Activated B cell treated with CpG ODN at 0.5 μM for 24 hours (primary cell): ENCODE measurements at regions not wholly inside any gene's neighbourhood (a gene's known extent, or its start where the extent isn't known, plus 50 kb on each side); places are given as distances from the start of the nearest gene placed in this dataset.

ENCODE experiments used
- ATAC-seq: fragments of 200-7000 bp; cut with Tn5 transposase; one replicate; pipeline ENCODE4 v1.10.0; 2021; ENCODE audit warnings: low read depth, mild to moderate bottlenecking, moderate library complexity
- CTCF ChIA-PET: fragments of 350-600 bp; sonication (Branson Sonifier 250); formaldehyde crosslinking; loops from one replicate; lab custom pipeline; 2021; ENCODE audit warnings: antibody characterized with exemption; lab: Charles Lee
- POLR2A ChIA-PET: fragments of 350-600 bp; sonication (Branson Sonifier 250); formaldehyde crosslinking; loops from one replicate; lab custom pipeline; 2021; ENCODE audit warnings: antibody characterized with exemption; lab: Charles Lee
- DNase-seq: peaks from one replicate; pipeline ENCODE4 v3.0.0; 2022
- H3K27ac Mint-ChIP-seq: one replicate; pipeline ENCODE4 v1.8.0; 2020; ENCODE audit warnings: mixed read lengths
- H3K27me3 Mint-ChIP-seq: one replicate; pipeline ENCODE4 v1.8.0; 2021; ENCODE audit warnings: mixed read lengths
- H3K36me3 Mint-ChIP-seq: one replicate; pipeline ENCODE4 v1.8.0; 2021; ENCODE audit warnings: low read depth, mixed read lengths
- H3K4me1 Mint-ChIP-seq: one replicate; pipeline ENCODE4 v1.8.0; 2021; ENCODE audit warnings: mixed read lengths
- H3K4me3 Mint-ChIP-seq: one replicate; pipeline ENCODE4 v1.8.0; 2020; ENCODE audit warnings: mild to moderate bottlenecking, mixed read lengths
- H3K9me3 Mint-ChIP-seq: one replicate; pipeline ENCODE4 v1.8.0; 2020; ENCODE audit warnings: mixed read lengths
- intact Hi-C: fragments of 100-400 bp; cut with micrococcal nuclease; formaldehyde crosslinking; loops from one replicate; pipeline ENCODE4 v1.15.1; 2024
- TF ChIP-seq, protein P1 (sequence below): fragments of 200-600 bp; IDR thresholded peaks from one replicate; pipeline ENCODE4 v1.8.0; 2022; ENCODE audit warnings: antibody characterized with exemption, mild to moderate bottlenecking

DNA sequence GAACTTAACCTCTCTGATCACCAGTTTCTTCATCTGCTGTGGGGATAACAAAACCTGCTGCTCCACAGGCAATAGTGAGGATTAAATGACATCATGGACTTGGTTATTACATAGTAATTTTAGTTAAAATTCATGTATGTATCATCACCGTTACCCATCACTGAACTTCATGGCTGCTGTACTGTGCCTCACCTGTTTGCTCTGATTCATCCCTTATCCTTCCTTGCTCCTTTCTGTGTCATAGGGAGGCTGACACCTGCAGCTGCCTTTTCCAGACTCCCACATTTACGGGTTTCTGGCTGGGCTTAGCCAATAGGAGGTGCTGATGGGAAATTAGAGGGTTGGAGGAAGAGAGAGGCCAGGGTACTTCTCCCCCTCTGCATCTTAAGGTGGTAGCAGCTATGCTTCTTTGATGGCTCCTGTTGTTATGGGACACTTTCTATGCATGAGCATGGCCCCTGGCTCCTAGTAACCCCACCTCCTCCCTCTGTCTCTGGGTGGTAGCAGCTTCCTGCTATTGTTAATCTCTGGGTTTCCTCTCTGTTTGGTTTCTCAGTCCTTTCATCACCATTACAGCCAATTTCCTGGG is 332.1 kb downstream of the DHX35 start:
- no peak overlapping the region for H3K27ac Mint-ChIP-seq
- POLR2A ChIA-PET, result interaction anchor here (0.6 kb wide), 1 partner anchor 14 kb away, joined by 3 read pairs; no protein-coding TSS in a partner anchor
- H3K27me3 Mint-ChIP-seq, result no peaks in the 10 kb centered on the region
- H3K4me1 Mint-ChIP-seq, result peaks cover under 1% of the 10 kb centered on the region
- CTCF ChIA-PET, result no interaction called here
- no peak overlapping the region for H3K4me3 Mint-ChIP-seq
- no peaks in the 10 kb centered on the region for H3K9me3 Mint-ChIP-seq
- intact Hi-C loops, result no loop called here
- no peak for ATAC-seq
- no peaks in the 10 kb centered on the region for H3K36me3 Mint-ChIP-seq
- no peak for DNase-seq
- TF ChIP-seq, protein P1, sequence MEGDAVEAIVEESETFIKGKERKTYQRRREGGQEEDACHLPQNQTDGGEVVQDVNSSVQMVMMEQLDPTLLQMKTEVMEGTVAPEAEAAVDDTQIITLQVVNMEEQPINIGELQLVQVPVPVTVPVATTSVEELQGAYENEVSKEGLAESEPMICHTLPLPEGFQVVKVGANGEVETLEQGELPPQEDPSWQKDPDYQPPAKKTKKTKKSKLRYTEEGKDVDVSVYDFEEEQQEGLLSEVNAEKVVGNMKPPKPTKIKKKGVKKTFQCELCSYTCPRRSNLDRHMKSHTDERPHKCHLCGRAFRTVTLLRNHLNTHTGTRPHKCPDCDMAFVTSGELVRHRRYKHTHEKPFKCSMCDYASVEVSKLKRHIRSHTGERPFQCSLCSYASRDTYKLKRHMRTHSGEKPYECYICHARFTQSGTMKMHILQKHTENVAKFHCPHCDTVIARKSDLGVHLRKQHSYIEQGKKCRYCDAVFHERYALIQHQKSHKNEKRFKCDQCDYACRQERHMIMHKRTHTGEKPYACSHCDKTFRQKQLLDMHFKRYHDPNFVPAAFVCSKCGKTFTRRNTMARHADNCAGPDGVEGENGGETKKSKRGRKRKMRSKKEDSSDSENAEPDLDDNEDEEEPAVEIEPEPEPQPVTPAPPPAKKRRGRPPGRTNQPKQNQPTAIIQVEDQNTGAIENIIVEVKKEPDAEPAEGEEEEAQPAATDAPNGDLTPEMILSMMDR, result no peak

- Mint-ChIP-seq H3K27me3 (no peaks in the 10 kb centered on the region), H3K4me3 (no peak overlapping the region), H3K36me3 (no peaks in the 10 kb centered on the region), H3K9me3 (peaks cover 2% of the 10 kb centered on the region), H3K4me1 (peaks cover 2% of the 10 kb centered on the region), H3K27ac (no peak overlapping the region)
- intact Hi-C loops, result no loop called here
- TF ChIP-seq, protein P1, result no peak
- ChIA-PET CTCF (interaction anchor here (4.9 kb wide), 1 partner anchor 107 kb away, joined by 30 read pairs; no protein-coding TSS in a partner anchor), POLR2A (no interaction called here)
- no peak for ATAC-seq
- DNase-seq, result no peak
Measured at GRCh38 chr20:39292193-39292736, 330.1 kb downstream of the DHX35 start.

DNA sequence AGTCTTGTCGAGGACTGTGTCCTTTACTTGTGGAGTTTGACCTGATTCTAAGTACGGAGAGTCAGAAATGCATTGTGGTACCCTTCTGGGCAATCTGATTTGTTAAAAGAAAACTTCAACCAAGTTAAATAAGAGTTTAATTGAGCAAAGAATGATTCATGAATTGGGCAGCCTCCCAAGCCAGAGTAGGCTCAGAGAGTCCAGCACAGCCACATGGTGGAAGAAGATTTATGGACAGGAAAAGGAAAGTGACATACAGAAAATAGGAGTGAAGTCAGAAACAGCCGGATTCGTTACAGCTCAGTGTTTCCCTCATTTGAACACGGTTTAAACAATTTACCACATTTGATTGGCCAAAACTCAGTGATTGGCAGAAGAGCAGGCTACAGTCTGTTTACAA is 329.2 kb downstream of the DHX35 start:
- ChIA-PET CTCF (interaction anchor here (4.7 to 4.9 kb wide), 2 partner anchors 108 to 582 kb away, joined by 30 to 31 read pairs; no protein-coding TSS in a partner anchor), POLR2A (no interaction called here)
- Mint-ChIP-seq H3K27me3 (no peaks in the 10 kb centered on the region), H3K9me3 (peaks cover 2% of the 10 kb centered on the region), H3K4me3 (no peak overlapping the region), H3K36me3 (no peaks in the 10 kb centered on the region), H3K4me1 (peaks cover 2% of the 10 kb centered on the region), H3K27ac (no peak overlapping the region)
- no peak for ATAC-seq
- DNase-seq, result no peak
- TF ChIP-seq, protein P1, result no peak
- intact Hi-C loops, result no loop called here

DNA sequence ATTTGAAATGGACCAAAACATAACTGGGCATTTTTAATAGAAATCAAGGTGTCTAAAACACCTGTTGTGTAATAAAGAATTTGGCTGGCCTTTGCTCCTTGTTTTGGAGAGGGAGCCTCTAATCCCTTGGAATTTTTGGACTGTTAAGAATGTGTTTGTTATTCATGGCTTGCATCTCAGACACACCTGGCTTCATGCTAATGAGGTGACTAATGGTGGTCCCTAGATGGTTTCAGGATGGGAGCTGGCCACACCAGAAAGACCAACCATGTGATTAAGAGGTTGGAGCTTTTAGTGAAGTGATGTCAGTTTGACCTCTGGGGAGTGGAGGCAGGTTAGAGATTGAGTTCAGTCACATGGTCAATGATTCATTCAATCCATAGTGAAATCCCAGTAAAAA is 328.4 kb downstream of the DHX35 start:
- intact Hi-C loops, result no loop called here
- TF ChIP-seq, protein P1, result no peak
- ChIA-PET CTCF (interaction anchor here (1.0 to 4.9 kb wide), 4 partner anchors 105 to 583 kb away, joined by 3 to 31 read pairs (median 16); no protein-coding TSS in a partner anchor), POLR2A (no interaction called here)
- Mint-ChIP-seq H3K9me3 (peaks cover 2% of the 10 kb centered on the region), H3K4me3 (no peak overlapping the region), H3K27ac (no peak overlapping the region), H3K4me1 (peaks cover 2% of the 10 kb centered on the region), H3K36me3 (no peaks in the 10 kb centered on the region), H3K27me3 (no peaks in the 10 kb centered on the region)
- DNase-seq (no peak), ATAC-seq (no peak)

DNA sequence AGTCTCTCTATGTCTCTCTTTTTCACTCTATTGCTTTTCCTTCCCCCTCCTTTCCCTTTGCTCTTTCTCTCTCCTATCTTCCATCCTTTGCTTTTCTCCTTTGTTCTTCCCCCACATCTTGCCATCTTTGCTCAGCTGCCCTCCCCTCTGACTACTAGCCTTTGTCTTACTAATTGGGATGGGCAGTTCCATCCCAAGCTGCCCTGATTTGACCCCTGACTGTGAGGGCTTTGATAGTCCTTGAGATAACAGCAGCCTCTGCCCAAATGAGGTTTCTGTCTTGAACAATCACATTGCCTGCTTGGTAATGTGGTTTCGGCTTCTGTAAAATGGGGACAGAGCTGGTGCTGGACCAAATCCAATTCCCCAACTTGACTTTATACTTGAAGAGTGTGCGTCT is 327.7 kb downstream of the DHX35 start:
- TF ChIP-seq, protein P1, result no peak
- H3K4me3 Mint-ChIP-seq, result no peak overlapping the region
- no peak for ATAC-seq
- POLR2A ChIA-PET, result no interaction called here
- DNase-seq, result no peak
- H3K9me3 Mint-ChIP-seq, result peaks cover 2% of the 10 kb centered on the region
- H3K4me1 Mint-ChIP-seq, result peaks cover 2% of the 10 kb centered on the region
- no peak overlapping the region for H3K27ac Mint-ChIP-seq
- H3K36me3 Mint-ChIP-seq, result no peaks in the 10 kb centered on the region
- H3K27me3 Mint-ChIP-seq, result no peaks in the 10 kb centered on the region
- intact Hi-C loops, result loop anchor here (1.0 to 2.0 kb wide), 4 partner anchors 108 to 584 kb away; no protein-coding TSS in a partner anchor
- CTCF ChIA-PET, result interaction anchor here (1.0 to 4.9 kb wide), 5 partner anchors 106 to 584 kb away, joined by 3 to 31 read pairs (median 4); no protein-coding TSS in a partner anchor
